CD4-positive, alpha-beta T cell (primary cell): ENCODE measurements at regions not wholly inside any gene's neighbourhood (a gene's known extent, or its start where the extent isn't known, plus 50 kb on each side); places are given as distances from the start of the nearest gene placed in this dataset.

Experiments used
- ATAC-seq: fragments of 200-7000 bp; cut with Tn5 transposase; one replicate; pipeline ENCODE4 v1.10.0; 2022; ENCODE audit warnings: mild to moderate bottlenecking; ENCODE audit not compliant: poor library complexity
- CTCF ChIA-PET: fragments of 350-600 bp; sonication (Branson Sonifier 250); formaldehyde crosslinking; loops from one replicate; lab custom pipeline; 2021; ENCODE audit warnings: antibody characterized with exemption, inconsistent platforms; lab: Charles Lee
- POLR2A ChIA-PET: fragments of 350-600 bp; sonication (Branson Sonifier 250); formaldehyde crosslinking; loops from one replicate; lab custom pipeline; 2021; ENCODE audit warnings: antibody characterized with exemption, inconsistent platforms; lab: Charles Lee
- DNase-seq, 14 experiments: peaks; one replicate each; pipeline ENCODE4 v3.0.0-alpha.2; 2013 to 2020; ENCODE audit warnings: mixed read lengths in 2 of 14
- H3K27ac ChIP-seq, 2 donors: one replicate each; pipeline versions ENCODE4 v1.5.1 to v1.7.0; 2013; ENCODE audit warnings: low read length in 2 of 2, low read depth in 1 of 2, mild to moderate bottlenecking in 1 of 2
- H3K27me3 ChIP-seq, 2 experiments: 1 replicate in 1 of 2; 2 replicates in 1 of 2; pipeline versions ENCODE4 v1.6.1 to v1.7.0; 2013; ENCODE audit warnings: low read length in 2 of 2, control low read depth in 1 of 2, mild to moderate bottlenecking in 1 of 2, moderate library complexity in 1 of 2; ENCODE audit not compliant: insufficient read depth in 2 of 2, control insufficient read depth in 1 of 2
- H3K36me3 ChIP-seq: one replicate; pipeline ENCODE4 v1.6.1; 2013; ENCODE audit warnings: low read length, control low read depth; ENCODE audit not compliant: insufficient read depth
- H3K4me1 ChIP-seq: one replicate; pipeline ENCODE4 v1.6.1; 2013; ENCODE audit warnings: low read length, control low read depth; ENCODE audit not compliant: insufficient read depth
- H3K4me3 ChIP-seq: one replicate; pipeline ENCODE4 v1.5.1; 2013; ENCODE audit warnings: mild to moderate bottlenecking, low read length, moderate library complexity
- H3K9me3 ChIP-seq, 2 experiments: 1 replicate in 1 of 2; 2 replicates in 1 of 2; pipeline versions ENCODE4 v1.6.1 to v1.7.0; 2013; ENCODE audit warnings: low read length in 2 of 2, mild to moderate bottlenecking in 2 of 2, control low read depth in 1 of 2, moderate library complexity in 1 of 2; ENCODE audit not compliant: control insufficient read depth in 1 of 2, insufficient read depth in 1 of 2
- H3K27ac Mint-ChIP-seq: one replicate; pipeline ENCODE4 v1.8.0; 2020; ENCODE audit warnings: mixed read lengths
- H3K27me3 Mint-ChIP-seq: one replicate; pipeline ENCODE4 v1.8.0; 2021; ENCODE audit warnings: mixed read lengths
- H3K36me3 Mint-ChIP-seq: one replicate; pipeline ENCODE4 v1.8.0; 2021; ENCODE audit warnings: low read depth, mixed read lengths
- H3K4me1 Mint-ChIP-seq: one replicate; pipeline ENCODE4 v1.8.0; 2021; ENCODE audit warnings: low read depth, mixed read lengths
- H3K4me3 Mint-ChIP-seq: one replicate; pipeline ENCODE4 v1.8.0; 2020; ENCODE audit warnings: mild to moderate bottlenecking, mixed read lengths
- H3K9me3 Mint-ChIP-seq: one replicate; pipeline ENCODE4 v1.8.0; 2020; ENCODE audit warnings: mixed read lengths
- intact Hi-C, 2 experiments: fragments of 100-400 bp; cut with DNase I in 1 of 2; cut with micrococcal nuclease in 1 of 2; formaldehyde crosslinking; loops; one replicate each; pipeline versions ENCODE4 v1.15.1 to v1.9.0; 2023 to 2025; cut with DNase I, micrococcal nuclease
- TF ChIP-seq, protein P1 (sequence below): fragments of 200-600 bp; IDR thresholded peaks from one replicate; pipeline ENCODE4 v1.8.0; 2022; ENCODE audit warnings: antibody characterized with exemption, mild to moderate bottlenecking

DNA sequence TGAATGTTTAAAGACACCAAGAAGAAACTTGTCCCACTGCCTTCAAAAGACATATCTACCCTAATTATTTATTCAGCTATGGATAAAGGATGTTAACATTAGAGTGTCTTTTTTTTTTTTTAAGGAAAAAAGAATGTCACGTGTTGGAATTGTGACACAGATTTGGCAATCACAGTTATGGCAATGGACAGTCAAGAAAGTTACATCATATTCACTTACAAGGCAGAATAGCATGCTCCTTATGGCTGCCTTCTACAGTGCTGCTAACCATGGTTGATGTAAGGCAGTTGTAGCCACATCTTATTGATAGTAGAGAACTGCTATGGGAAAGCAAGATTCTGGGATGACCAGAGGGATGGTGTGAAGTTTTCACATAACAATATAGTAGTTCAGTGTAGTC lies 128.8 kb upstream of the ZBTB20 start:
- ChIA-PET CTCF (no interaction called here), POLR2A (no interaction called here)
- Mint-ChIP-seq H3K4me1 (no peaks in the 10 kb centered on the region), H3K27me3 (no peaks in the 10 kb centered on the region), H3K27ac (no peak overlapping the region), H3K9me3 (no peaks in the 10 kb centered on the region), H3K4me3 (no peak overlapping the region), H3K36me3 (no peaks in the 10 kb centered on the region)
- no peak overlapping the region for H3K27ac ChIP-seq
- no peaks in the 10 kb centered on the region for H3K27me3 ChIP-seq
- no peaks in the 10 kb centered on the region for H3K9me3 ChIP-seq
- intact Hi-C loops = no loop called here
- H3K4me3 ChIP-seq = no peak overlapping the region
- DNase-seq (no peak), ATAC-seq (no peak)
- H3K36me3 ChIP-seq = no peaks in the 10 kb centered on the region
- TF ChIP-seq, protein P1, sequence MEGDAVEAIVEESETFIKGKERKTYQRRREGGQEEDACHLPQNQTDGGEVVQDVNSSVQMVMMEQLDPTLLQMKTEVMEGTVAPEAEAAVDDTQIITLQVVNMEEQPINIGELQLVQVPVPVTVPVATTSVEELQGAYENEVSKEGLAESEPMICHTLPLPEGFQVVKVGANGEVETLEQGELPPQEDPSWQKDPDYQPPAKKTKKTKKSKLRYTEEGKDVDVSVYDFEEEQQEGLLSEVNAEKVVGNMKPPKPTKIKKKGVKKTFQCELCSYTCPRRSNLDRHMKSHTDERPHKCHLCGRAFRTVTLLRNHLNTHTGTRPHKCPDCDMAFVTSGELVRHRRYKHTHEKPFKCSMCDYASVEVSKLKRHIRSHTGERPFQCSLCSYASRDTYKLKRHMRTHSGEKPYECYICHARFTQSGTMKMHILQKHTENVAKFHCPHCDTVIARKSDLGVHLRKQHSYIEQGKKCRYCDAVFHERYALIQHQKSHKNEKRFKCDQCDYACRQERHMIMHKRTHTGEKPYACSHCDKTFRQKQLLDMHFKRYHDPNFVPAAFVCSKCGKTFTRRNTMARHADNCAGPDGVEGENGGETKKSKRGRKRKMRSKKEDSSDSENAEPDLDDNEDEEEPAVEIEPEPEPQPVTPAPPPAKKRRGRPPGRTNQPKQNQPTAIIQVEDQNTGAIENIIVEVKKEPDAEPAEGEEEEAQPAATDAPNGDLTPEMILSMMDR = no peak
- no peaks in the 10 kb centered on the region for H3K4me1 ChIP-seq

DNA sequence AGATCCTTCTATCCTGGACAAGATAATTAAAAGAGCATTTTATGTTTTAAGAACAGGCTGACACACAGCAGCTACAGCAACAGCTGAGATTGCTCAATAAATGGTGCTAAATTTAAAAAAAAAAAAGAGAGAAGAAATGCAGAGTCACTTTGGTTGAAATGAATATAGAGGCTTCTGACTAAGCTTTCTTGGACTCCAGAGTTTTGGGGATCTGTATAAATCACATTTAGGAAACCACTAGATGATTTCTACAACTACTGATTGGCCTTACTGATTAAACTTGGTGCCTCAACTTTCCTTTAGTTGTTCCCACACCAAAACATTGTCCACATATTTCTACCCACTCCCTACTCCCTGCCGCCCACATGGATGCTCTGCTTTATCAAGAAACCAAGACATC lies 132.9 kb upstream of the ZBTB20 start:
- DNase-seq = no peak
- no peaks in the 10 kb centered on the region for H3K9me3 Mint-ChIP-seq
- H3K27ac ChIP-seq = no peak overlapping the region
- H3K9me3 ChIP-seq = no peaks in the 10 kb centered on the region
- intact Hi-C loops = no loop called here
- H3K27me3 Mint-ChIP-seq = no peaks in the 10 kb centered on the region
- TF ChIP-seq, protein P1 = no peak
- POLR2A ChIA-PET = no interaction called here
- no peaks in the 10 kb centered on the region for H3K4me1 Mint-ChIP-seq
- no peak overlapping the region for H3K27ac Mint-ChIP-seq
- no peaks in the 10 kb centered on the region for H3K36me3 ChIP-seq
- H3K4me3 ChIP-seq = no peak overlapping the region
- no peaks in the 10 kb centered on the region for H3K4me1 ChIP-seq
- H3K4me3 Mint-ChIP-seq = no peak overlapping the region
- no peaks in the 10 kb centered on the region for H3K36me3 Mint-ChIP-seq
- CTCF ChIA-PET = no interaction called here
- H3K27me3 ChIP-seq = no peaks in the 10 kb centered on the region
- ATAC-seq = no peak

DNA sequence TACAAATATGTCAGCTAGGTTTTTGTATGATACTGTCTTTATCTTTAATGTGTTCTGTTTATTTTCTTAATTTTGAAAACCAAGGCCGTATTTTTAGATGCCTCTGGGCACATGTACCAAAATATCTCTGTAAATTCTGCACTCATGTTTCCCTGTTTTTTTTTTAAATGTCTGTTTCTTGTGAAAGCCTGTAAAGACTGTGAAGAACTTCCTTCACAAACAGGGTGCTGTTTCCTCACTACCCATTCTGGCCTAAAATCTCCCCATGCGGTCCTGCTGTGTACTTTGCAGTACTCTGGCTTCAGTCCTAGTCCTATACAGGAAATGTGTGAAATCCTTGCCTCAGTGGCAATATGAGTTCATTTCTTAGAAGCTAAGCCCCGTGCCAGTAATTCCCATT lies 133.4 kb upstream of the ZBTB20 start:
- no peaks in the 10 kb centered on the region for H3K27me3 Mint-ChIP-seq
- DNase-seq = no peak
- H3K4me1 Mint-ChIP-seq = no peaks in the 10 kb centered on the region
- H3K27ac Mint-ChIP-seq = no peak overlapping the region
- TF ChIP-seq, protein P1 = no peak
- no peak overlapping the region for H3K4me3 ChIP-seq
- no peaks in the 10 kb centered on the region for H3K9me3 ChIP-seq
- CTCF ChIA-PET = no interaction called here
- no peak overlapping the region for H3K27ac ChIP-seq
- POLR2A ChIA-PET = no interaction called here
- H3K4me3 Mint-ChIP-seq = no peak overlapping the region
- H3K36me3 Mint-ChIP-seq = no peaks in the 10 kb centered on the region
- H3K4me1 ChIP-seq = no peaks in the 10 kb centered on the region
- H3K27me3 ChIP-seq = no peaks in the 10 kb centered on the region
- H3K36me3 ChIP-seq = no peaks in the 10 kb centered on the region
- intact Hi-C loops = no loop called here
- ATAC-seq = no peak
- no peaks in the 10 kb centered on the region for H3K9me3 Mint-ChIP-seq
